ENCODE measurements at regions not wholly inside any gene's neighbourhood (a gene's known extent, or its start where the extent isn't known, plus 50 kb on each side); places are given as distances from the start of the nearest gene placed in this dataset.

DNA sequence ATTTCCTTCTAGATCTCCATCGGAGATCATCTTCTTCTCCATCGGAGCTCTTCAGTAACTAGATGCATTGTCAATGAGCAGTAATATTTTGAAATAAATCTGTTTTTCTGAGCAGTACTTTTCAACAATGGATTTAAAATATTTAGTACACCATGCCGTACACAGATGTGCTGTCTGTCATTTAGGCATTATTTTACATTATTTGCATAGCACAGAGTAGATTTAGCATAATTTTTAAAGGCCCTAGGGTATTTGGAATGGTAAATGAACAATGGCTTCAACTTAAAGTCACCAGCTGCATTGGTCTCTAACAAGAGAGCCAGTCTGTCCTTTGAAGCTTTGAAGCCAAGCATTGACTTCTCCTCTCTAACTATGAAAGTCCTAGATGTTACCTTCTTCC, 95.4 kb upstream of the ANKFN1 start:
- ATAC-seq (replicated peaks), result no peak
- H3K9me3 Mint-ChIP-seq, result peaks cover 7% of the 10 kb centered on the region
- no peak overlapping the region for H3K4me3 Mint-ChIP-seq
- no peaks in the 10 kb centered on the region for H3K27me3 Mint-ChIP-seq
- H3K36me3 Mint-ChIP-seq (ENCODE audit: low read depth), result no peaks in the 10 kb centered on the region
- H3K4me1 Mint-ChIP-seq, result no peaks in the 10 kb centered on the region
- no peak overlapping the region for H3K27ac Mint-ChIP-seq

DNA sequence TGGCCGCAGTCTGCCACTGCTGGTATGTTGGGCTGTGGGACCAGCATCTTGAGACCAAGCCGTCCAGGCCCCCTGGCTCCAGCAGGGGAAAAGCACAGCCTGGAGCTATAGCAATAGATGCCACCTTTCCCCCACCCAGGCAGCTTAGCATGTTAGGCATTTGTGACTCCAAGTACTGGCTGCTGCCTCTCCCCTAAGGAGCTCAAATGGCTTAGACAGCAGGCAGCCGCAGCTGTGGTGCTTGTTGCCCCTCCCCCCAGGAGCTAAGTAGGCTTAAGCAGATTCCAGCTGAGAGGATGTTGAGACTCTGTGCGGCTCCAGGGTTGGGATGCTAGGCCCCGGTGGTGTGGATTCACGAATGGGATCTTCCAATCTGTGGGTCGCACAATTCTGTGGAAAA, 88.8 kb upstream of the ANKFN1 start:
- peaks cover 15% of the 10 kb centered on the region for H3K9me3 Mint-ChIP-seq
- no peak overlapping the region for H3K27ac Mint-ChIP-seq
- H3K4me3 Mint-ChIP-seq, result no peak overlapping the region
- no peaks in the 10 kb centered on the region for H3K4me1 Mint-ChIP-seq
- H3K36me3 Mint-ChIP-seq (ENCODE audit: low read depth), result no peaks in the 10 kb centered on the region
- H3K27me3 Mint-ChIP-seq, result peaks cover 3% of the 10 kb centered on the region
- no peak for ATAC-seq (replicated peaks)

DNA sequence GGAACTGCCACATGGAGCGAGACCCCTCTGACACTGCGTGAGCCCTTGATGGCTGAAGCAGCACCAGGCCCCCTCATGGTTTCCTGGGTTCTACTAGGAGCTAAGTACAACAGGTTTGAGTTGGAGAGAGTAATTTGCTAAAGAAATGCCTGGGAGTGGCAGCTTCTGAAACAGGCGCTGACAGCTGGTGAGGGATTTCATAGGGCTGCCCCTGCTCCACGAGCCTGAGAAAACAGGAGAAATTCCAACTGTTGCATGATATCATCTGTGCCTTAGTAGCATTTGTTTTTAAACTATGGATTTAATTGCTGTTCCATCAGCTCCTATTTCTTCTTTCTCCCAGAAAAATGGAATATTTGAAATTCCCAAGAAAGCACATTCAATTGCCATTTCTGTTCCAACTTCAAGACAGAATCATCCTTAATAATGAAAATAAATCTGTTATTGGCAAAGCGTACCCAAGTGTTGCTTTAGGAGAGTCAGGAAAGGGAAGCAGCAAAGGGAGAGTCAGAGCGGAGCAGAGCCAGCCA, 78.8 kb upstream of the ANKFN1 start:
- ATAC-seq (replicated peaks), result no peak
- Mint-ChIP-seq H3K27ac (no peak overlapping the region), H3K4me3 (no peak overlapping the region), H3K4me1 (no peaks in the 10 kb centered on the region), H3K27me3 (no peaks in the 10 kb centered on the region), H3K36me3 (ENCODE audit: low read depth) (no peaks in the 10 kb centered on the region), H3K9me3 (peaks cover 10% of the 10 kb centered on the region)

DNA sequence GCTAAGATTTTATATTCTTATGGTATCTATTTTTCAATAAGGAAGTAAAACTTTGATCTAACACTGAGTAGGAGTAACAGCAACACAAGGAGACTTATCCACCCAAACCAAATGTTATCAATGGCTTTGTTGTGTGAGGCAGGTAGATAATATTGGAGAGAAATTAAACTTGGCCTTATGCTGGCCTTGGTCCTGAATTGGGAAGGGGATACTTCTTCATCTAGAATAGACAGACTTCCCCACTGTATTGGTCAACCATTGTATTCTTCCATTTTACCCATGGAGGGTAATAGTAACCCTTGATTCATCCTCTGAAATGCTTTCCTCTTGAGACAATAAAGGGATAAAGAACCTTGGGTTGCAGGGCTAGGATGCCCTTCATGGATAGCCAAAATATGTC, 76.3 kb upstream of the ANKFN1 start:
- Mint-ChIP-seq H3K9me3 (peaks cover 10% of the 10 kb centered on the region), H3K36me3 (ENCODE audit: low read depth) (no peaks in the 10 kb centered on the region), H3K4me3 (no peak overlapping the region), H3K4me1 (no peaks in the 10 kb centered on the region), H3K27me3 (no peaks in the 10 kb centered on the region), H3K27ac (no peak overlapping the region)
- no peak for ATAC-seq (replicated peaks)

DNA sequence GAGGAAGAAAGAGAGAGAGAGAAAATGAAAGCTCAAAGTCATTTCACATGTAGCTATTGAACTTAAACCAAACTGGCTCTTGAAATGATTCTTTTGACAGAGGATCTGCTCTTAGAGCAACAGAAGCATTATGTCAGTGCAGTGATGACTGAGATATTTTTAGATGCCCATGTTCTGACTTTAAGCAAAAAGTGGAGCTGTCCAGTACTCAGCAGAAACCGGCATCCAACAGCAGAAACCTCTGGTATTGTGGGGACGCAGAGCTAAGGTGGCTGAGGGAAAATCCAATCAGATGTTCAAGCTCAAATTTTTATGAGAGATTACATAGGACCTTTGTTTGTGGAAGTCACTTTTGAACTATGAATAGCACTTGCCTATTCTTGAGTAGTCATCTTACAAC, 69.8 kb upstream of the ANKFN1 start:
- no peaks in the 10 kb centered on the region for H3K4me1 Mint-ChIP-seq

DNA sequence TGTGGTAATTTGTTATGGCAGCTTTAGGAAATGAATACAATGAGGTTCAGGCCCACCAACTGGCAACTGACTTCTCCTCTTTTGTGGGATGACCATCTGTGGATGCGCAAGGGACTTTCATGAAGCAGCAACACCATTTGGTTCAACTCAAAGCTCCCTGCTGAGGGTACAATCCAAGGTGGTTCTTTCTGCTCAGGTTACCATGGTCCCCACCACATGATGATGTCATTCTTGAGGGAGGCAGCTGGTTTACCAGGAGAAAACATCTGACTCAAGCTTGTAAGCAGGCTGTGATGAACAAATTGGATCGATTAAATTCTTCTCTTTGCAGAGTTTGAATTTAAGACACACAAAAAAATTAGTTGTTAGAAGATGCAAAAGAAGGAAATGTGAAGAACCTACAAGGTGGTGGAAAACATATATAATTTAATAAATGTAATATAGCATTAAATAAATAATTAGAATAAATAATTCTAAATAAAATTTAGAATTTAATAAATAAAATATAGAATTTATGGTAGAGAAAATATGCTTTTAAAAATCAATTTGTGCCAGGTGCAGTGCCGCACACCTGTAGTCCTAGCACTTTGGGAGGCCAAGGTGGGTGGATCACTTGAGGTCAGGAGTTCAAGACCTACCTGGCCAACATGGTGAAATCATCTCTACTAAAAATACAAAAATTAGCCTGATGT, 67.6 kb upstream of the ANKFN1 start:
- no peak for ATAC-seq (replicated peaks)
- no peak overlapping the region for H3K27ac Mint-ChIP-seq
- no peaks in the 10 kb centered on the region for H3K36me3 Mint-ChIP-seq (ENCODE audit: low read depth)

More for the DNA sequence above, 69.8 kb upstream of the ANKFN1 start:
- H3K9me3 Mint-ChIP-seq, result peaks cover 3% of the 10 kb centered on the region
- no peaks in the 10 kb centered on the region for H3K36me3 Mint-ChIP-seq (ENCODE audit: low read depth)
- H3K27me3 Mint-ChIP-seq, result peaks cover 9% of the 10 kb centered on the region
- no peak overlapping the region for H3K27ac Mint-ChIP-seq
- H3K4me3 Mint-ChIP-seq, result no peak overlapping the region
- no peak for ATAC-seq (replicated peaks)

DNA sequence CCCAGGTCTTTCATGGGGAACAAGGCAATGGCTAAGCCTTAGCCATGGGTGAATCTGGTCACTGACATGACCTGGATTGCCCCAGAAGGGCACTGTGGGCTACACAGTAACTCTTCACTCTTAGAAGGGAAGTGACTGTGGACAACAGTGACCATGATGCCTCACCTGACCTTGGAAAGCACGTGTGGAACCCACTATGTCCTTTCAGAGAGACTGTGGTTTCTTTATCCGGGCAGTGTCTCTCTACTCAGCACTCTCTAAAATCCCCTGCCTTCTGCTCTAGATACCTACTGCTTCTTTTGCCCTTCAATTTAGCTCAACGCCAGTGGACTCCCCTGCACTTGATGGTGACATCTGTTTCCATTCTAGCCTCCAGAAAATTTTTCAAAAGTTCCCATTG, 66.1 kb upstream of the ANKFN1 start:
- Mint-ChIP-seq H3K4me3 (no peak overlapping the region), H3K4me1 (no peaks in the 10 kb centered on the region), H3K36me3 (ENCODE audit: low read depth) (no peaks in the 10 kb centered on the region), H3K27ac (no peak overlapping the region), H3K27me3 (peaks cover 9% of the 10 kb centered on the region), H3K9me3 (no peaks in the 10 kb centered on the region)
- no peak for ATAC-seq (replicated peaks)

More for the DNA sequence above, 67.6 kb upstream of the ANKFN1 start:
- no peaks in the 10 kb centered on the region for H3K9me3 Mint-ChIP-seq
- H3K27me3 Mint-ChIP-seq, result peaks cover 9% of the 10 kb centered on the region
- no peak overlapping the region for H3K4me3 Mint-ChIP-seq
- no peaks in the 10 kb centered on the region for H3K4me1 Mint-ChIP-seq

DNA sequence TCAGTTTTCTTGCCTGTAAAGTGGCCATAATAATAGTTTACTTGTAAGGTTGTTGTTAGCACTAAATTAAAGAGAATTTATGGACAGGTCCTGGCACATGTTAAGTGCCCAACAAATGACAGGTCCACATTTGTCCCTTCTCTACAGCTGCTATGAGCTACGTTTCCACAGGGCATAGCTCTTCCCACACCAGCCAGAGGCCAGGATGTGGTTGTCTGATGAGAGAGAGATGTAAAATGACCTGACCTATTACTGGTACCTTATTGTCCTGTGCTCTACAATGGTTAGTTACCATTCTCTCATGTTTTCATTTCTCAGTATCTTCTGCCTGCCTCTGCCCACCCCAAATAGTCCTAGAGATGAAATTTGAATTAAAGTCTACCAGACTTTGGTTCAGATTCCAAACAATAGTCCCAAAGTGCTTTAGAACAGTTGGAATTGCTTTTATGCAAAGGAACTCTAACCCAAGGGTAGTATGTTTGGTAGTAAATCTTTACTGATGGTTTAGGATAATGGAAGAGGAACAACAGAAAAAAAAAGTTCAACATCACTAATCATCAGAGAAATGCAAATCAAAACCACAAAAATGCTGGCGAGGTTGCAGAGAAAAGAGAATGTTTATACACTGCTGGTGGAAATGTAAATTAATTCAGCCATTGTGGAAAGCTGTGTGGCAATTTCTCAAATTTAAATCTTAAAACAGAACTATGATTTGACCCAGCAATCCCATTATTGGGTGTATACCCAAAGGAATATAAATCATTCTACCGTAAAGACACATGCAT, 57.1 kb upstream of the ANKFN1 start:
- H3K4me1 Mint-ChIP-seq, result no peaks in the 10 kb centered on the region
- H3K4me3 Mint-ChIP-seq, result no peak overlapping the region
- no peaks in the 10 kb centered on the region for H3K9me3 Mint-ChIP-seq
- H3K36me3 Mint-ChIP-seq (ENCODE audit: low read depth), result no peaks in the 10 kb centered on the region
- no peak for ATAC-seq (replicated peaks)
- peaks cover 13% of the 10 kb centered on the region for H3K27me3 Mint-ChIP-seq
- H3K27ac Mint-ChIP-seq, result no peak overlapping the region

DNA sequence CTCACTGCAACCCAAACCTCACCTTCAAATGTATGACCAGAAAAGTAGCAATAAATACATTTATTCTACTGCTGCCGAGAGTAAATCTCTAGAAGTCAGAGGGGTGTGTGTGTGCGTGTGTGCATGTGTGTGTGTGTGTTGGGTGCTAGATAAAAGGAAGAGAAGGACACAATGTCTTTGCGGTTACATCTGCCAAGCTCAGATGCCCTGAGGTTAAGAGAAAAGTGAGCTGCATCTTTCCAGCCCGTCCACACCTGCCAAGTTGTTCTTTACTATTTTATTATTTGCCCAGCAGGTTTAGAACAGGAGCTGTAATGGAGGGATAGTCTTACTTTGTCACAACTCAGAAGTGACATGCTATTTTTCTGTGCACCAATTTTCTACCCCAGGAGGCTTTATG, 54.5 kb upstream of the ANKFN1 start:
- Mint-ChIP-seq H3K27ac (no peak overlapping the region), H3K9me3 (no peaks in the 10 kb centered on the region), H3K4me1 (no peaks in the 10 kb centered on the region), H3K27me3 (peaks cover 19% of the 10 kb centered on the region), H3K36me3 (ENCODE audit: low read depth) (no peaks in the 10 kb centered on the region), H3K4me3 (no peak overlapping the region)
- ATAC-seq (replicated peaks), result no peak

DNA sequence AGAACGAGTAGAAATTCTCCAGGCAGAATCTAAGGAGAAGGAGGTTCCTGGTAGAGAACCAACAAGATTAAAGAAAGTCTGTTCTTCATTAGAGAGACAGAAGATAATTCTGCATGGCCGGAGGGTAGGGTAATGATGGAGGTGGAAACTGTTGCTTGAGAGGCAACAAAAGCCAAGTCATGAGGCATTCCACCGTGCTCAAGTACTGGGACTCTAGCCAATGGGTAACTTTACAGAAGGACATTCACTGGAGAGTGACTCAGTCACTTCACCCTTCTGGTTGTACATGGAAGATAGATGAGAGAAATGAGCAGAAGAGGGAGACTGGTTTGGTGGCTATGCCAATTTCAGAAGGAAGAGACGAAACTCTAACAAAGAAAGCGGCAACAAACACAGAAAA, 53.6 kb upstream of the ANKFN1 start:
- no peak overlapping the region for H3K4me3 Mint-ChIP-seq
- H3K27me3 Mint-ChIP-seq, result peaks cover 21% of the 10 kb centered on the region
- H3K9me3 Mint-ChIP-seq, result no peaks in the 10 kb centered on the region
- H3K36me3 Mint-ChIP-seq (ENCODE audit: low read depth), result no peaks in the 10 kb centered on the region
- H3K27ac Mint-ChIP-seq, result no peak overlapping the region
- ATAC-seq (replicated peaks), result no peak
- no peaks in the 10 kb centered on the region for H3K4me1 Mint-ChIP-seq

Measured in activated T-helper 17 cell treated with anti-CD3 and anti-CD28 coated beads, Interleukin-2, amount 50 U/mL, for 72 hours (primary cell).